NCI-H1092 (cell line): ENCODE measurements at regions not wholly inside any gene's neighbourhood (a gene's known extent, or its start where the extent isn't known, plus 50 kb on each side); places are given as distances from the start of the nearest gene placed in this dataset.

ENCODE experiments used
- DNase-seq: peaks from one replicate; lab custom pipeline; 2025; lab: John Stamatoyannopoulos, UW

DNA sequence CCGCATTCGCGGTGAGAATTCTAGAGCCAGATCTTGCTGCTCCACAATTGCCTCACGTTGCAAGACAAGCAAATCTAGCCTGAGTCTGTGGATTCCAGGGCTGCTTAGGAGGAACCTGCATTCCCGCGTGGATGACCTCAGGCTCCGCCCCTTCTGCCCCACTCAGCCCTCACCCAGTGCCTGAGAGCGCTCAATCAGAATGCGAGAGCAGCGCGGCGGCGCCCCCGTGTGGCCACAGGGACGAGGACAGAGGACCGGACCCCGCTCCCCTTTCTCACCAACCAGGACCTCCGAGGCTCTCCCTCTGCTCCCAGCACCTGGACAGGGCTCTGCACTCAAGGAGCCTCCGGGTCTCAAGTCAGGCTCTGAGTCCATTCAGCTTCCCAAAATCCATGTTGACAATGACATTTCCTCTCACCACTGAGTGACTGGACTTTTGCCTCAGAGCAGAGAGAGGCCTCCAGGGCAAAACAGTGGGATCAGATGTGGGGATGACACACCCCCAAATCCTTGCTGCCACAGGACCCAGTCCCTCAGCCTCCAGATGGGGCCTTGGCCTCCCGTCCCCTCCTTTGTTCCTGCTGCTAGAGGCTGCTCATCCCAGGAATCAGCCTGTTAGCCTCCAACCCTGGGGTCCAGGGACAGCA, 52.0 kb downstream of the RPP21 start:
- peak; percentile 38 for DNase-seq

DNA sequence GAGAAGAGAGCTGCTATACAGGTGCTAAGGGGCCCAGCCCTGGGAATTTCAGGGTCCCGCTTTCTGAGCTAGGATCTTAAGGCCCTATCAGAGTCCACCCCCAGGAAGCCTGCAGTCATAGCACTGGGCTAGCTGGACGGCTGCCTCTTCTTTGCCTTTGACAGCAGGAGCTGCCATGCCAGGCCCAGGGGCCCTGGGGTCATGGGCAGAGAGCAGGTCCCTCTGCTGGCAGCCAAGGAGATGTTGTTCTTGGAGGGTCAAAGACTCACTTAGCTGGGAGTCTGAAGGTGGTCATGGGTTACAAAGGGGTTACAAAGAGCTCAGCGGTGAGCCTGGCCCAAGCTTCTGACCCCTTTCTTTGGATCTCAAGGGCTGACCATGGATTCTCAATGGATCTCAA, 52.7 kb downstream of the RPP21 start:
- DNase-seq = no peak

DNA sequence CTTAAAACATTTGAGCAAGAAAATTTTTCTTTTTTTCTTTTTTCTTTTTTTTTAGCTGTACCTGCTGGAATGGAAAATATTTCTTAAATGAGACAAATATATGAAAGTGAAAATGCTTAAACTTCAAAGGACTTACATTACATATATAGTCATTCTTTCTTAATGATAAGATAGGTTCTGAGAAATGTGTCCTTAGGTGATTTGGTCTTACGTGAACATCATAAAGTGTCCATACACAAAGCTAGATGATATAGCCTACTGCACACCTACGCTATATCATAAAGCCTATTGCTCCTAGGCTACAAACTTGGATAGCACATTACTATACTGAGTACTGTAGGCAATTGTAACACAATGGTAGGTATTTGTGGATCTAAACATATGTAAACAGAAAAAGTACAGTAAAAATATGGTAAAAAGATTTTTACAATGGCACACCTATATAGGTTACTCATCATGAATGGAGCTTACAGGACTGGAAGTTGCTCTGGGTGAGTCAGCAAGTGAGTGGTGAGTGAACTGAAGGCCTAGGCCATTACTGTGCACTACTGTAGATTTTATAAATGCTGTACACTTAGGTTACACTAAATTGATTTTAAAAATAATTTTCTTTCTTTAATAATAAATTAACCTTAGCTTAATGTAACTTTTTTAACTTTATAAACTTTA, 54.6 kb downstream of the RPP21 start:
- no peak for DNase-seq

DNA sequence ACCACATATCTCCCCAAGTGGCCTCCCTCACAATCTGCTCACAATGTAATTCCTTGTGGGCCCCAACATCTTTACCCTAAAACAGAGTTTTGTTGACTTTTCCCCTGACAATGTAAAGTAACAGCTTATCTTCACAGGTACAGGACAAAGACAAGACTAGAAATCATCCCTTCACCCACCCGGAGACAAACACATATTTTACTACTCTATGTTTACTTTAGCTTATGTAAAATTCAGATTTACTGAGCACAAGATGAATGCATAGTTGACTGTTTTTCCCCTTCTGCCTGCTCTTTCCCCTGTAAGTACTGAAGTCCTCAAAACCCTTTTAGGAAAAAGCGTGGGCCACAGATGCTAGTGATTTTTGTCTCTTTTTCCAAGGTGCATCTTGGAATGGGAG, 61.0 kb downstream of the RPP21 start:
- no peak for DNase-seq

DNA sequence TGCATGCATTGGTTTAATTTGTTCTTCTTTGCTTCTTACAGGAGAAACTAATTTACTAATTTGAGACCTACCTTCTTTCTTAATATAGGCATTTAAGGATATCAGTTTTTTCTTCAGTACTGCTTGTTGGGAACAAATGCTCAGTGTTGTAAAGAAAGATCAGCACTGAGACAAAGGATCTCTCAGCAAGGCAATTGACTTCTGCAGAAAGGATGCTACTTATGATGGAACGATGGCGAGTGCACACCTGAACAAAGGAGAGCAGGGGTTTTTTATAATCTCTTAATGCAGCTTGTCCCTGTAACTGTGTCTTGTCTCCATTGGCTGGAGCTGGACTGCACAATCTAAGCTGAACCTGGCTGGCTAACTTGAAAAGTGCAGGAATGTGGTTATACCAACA, 64.2 kb downstream of the RPP21 start:
- DNase-seq = no peak

DNA sequence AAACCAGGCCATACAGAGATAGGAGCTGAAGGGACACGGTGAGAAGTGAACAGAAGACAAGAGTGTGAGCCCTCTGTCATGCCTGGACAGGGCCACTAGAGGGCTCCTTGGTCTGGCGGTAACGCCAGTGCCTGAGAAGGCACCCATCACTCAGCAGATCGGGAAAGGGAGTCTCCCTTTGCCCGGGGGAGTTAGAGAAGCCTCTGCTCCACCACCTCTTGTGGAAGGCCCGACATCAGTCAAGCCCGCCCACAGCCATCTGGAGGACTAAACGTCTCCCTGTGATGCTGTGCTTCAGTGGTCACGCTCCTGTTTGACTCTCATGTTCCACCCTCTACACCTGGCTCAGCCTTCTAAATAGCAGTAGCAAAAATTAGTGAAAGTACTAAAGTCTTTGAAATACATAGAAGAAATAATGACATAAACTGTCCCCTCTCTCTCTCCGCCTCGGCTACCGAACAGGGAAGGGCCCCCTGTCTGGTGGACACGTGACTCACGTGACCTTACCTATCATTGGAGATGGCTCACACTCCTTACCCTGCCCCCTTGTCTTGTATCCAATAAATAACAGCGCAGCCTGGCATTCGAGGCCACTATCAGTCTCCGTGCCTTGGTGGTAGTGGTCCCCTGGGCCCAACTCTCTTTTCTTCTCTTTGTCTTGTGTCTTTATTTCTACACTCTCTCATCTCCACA, 66.7 kb downstream of the RPP21 start:
- no peak for DNase-seq

DNA sequence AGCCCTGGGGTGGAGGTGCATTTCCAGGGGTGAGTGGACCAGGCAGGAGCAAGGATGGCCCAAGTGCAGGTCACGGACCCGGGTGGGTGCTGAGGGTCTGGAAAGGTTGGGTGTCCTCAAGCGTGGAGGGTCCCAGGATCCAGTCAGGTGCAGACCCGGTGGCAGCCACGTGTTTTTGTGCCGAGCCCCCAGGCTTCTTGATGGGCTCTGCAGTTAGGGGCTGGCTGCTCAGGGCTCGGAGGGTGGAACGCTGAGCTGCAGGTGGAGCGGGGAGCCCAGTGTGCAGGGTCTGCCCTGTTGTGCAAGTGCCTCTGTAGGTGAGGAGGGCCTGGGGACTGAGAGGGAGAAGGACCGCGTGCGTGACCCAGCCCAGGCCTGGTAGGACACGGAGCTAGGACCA, 70.9 kb upstream of the HLA-E start:
- DNase-seq = no peak

DNA sequence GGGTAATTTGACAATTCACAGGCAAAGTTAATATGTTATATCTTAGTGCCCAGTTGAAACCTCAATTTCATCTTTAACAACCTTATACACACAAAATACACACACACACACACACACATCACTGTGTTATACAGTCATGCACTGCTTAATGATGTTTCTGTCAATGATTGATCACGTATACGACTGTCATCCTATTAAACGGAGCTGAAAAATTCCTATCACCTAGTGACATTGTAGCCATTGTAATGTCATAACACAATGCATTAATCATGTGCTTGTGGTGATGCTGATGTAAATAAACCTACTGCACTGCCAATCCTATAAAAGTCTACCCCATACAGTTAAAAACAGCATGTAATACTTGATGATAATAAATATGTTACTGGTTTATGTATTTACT, 64.8 kb upstream of the HLA-E start:
- no peak for DNase-seq
